Amniotic epithelial cell (primary cell): ENCODE measurements at regions not wholly inside any gene's neighbourhood (a gene's known extent, or its start where the extent isn't known, plus 50 kb on each side); places are given as distances from the start of the nearest gene placed in this dataset.
"Not testable (repeated sequence)": the region's sequence is repeated elsewhere in the genome, so short reads cannot be mapped to it uniquely, and the experiment has no call there.

Experiments used
- DNase-seq: peaks from one replicate; pipeline ENCODE4 v3.0.0-alpha.2; 2010; ENCODE audit warnings: low read depth

DNA sequence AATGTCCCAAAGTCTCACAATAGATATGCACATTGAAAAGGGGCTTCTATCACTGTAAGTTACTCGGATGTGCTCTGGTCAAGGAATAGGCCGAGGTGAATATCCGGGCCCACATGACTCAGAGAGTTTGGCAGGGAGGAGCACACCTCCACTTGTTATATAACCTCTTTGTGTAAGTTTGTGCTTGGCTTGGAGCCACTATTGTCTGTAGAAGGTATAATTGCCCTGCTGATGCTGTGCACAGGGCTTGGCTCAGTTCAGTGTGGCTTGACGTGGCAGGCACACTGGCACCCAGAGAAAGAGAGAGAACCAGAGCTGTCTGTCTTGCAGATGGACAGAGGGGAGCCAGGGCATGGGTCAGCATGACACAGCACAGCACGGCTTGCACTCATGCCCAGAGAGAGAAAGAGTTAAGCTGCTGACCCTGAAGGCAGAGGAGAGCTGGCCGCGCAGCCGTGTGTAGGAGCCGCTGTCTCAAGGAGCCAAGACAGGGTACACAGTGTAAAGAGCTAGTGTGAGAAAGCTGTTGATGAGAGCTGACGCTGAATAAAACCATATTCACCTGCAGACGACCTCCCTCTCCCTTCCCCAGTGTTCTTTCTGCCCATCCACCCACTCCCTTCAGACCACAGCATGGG, 482.5 kb downstream of the C6orf118 start:
- no peak for DNase-seq

DNA sequence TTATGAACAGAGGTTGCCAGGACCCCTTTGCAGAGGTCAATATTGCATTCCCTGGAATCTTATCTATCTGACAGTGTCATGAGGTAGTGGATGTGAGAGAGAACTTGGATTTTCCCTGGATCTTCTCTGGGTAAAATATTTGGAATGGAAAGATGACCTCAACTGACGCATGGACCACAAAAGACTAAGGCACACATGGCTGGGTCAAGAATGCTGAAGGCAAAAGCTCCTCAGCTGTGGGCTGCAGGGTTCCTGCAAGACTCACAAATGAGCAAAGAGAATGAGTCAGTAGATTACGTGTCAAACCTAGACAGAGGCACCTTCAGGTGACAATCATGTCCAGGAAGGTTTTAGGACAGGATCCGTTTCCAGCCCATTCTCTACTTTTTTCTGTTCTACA, 484.0 kb downstream of the C6orf118 start:
- DNase-seq: no peak

- no peak for DNase-seq
These were observed 491.7 kb downstream of the C6orf118 start for GRCh38 chr6:164817662-164818061.

DNA sequence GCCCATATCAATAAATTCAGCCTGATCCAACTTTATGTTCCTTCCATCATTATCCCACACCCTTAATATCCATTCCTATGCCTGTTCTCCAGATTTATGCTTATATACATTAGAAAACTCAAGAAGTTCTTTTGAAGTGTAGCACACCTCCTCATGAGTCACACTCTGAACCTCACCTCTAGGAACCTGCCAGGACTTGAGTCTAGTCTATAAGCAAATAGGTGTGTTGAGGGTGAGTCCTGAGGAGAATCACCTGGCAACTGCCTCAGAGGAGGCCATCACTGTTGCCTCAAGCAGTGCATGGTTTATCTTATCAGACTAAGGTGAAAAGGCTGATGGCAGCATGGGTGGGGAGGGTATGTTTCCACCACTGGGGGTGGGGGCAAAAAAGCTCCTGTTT, 496.7 kb downstream of the C6orf118 start:
- DNase-seq: no peak

- no peak for DNase-seq
These were observed 502.3 kb downstream of the C6orf118 start for GRCh38 chr6:164807125-164807524.

GRCh38 chr6:164795056-164795815, 514.2 kb downstream of the C6orf118 start:
- DNase-seq: no peak

DNA sequence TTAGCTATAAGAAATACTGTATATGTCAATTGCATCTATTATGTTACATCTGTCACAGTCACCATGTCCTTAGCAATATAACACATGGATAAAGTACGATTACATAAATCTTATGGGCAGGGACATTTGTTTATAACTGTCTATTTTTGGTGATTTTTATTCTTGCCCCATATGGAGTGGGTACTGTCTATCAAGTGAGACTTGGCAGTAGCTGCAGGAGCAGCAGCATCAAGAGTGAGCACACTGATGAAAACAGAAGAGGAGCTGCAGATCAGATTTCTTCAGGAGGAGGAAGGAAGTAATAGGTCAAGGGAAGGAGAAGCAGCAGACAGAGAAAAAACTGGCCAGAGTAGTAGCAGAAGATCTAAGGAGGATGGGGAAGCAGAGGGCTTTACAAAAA, 516.7 kb downstream of the C6orf118 start:
- DNase-seq: no peak

DNA sequence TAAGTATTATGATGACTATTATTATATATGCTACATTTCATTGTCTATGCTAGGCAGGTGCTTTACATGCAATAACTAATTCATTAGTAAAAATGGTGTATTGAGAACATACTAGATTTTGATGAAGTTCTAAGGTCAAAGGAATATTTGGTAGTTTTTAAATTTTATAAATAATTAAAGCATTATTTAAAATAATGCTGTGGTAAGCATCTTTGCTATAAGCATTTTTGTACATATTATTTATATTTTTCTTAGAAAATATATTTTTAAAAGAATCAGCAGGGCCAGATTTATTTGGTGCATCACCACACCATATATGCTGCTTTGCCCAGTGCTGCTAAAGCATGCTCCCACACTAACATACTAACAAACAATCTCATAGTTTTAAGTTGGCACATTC, 517.9 kb downstream of the C6orf118 start:
- DNase-seq: no peak

DNA sequence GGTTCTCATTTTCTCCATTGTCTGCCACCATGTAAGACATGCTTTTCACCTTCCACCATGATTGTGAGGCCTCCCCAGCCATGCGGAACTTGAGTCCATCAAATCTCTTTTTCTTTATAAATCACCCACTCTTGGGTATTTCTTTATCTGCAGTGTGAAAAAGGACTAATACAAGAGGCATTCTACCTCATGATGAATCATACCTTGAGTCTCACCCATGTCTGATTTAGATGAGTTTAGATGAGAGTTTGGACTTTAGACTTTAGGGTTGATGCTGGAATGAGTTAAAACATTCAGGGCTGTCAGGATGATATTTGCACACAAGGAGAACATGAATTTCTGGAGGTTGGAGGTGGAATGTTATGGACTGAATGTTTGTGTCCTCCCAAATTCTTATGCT, 545.6 kb downstream of the C6orf118 start:
- no peak for DNase-seq

DNA sequence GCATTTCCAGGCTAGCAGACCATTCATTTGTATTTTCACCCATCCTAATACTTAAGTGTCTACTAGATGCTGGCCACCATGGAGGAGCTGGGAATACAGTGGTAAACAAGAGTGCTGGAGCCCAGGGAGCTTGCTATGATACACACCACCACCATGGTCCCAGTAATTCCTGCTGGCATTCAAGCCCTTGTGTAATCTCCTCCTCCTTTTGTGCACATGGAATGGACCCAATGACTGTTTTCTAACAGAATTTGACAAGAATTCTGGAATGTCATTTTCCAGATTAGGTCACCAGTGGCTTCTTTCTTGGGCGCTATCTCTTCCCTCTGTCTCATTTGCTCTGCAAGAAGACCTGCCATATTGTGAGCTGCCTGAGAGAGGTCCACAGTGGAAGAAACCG, 552.0 kb downstream of the C6orf118 start:
- no peak for DNase-seq

DNA sequence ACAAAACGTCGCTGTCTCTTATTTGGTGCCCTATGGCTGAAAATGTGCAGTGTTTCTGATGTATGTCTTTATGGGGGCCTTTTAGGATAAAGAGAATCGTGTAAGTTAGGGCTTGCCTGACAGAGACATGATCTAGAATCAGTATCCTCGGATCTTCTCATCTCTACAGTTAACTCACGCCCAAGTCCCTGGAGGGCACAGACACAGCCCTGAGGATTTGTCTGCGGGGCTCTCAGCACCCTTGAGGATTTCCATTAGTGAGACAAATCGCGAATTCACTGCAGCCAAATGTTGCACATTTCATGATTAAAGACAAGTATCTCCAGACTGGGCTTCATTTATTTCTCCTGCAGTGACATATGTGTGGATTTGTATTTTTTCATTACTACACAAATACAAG, 552.7 kb downstream of the C6orf118 start:
- no peak for DNase-seq

GRCh38 chr6:164756142-164756541, 553.3 kb downstream of the C6orf118 start:
- DNase-seq: no peak

GRCh38 chr6:164753517-164753916, 555.9 kb downstream of the C6orf118 start:
- DNase-seq: no peak

DNA sequence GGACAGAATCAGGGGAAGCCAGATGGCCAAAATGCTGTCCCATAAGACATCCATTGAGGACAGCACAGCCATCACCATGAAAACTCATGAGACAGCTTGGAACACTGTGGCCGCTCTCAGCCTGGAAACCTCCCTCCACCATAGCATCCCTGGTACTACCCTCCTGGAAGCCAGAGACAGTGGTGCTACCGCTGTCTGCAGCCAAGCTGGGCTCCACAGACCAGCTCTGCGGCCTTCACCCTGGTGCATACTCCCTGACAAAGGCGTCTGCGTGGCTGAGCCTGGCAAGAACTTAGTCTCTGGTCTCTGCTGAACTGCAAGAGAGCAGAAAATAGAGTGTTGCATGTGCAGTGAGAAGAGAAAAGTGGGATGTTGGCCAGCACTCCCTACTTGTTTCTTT, 558.0 kb downstream of the C6orf118 start:
- DNase-seq: no peak

- DNase-seq: no peak
These were observed 559.3 kb downstream of the C6orf118 start for GRCh38 chr6:164750128-164750527.

GRCh38 chr6:164749221-164750064, 560.0 kb downstream of the C6orf118 start:
- no peak for DNase-seq

DNA sequence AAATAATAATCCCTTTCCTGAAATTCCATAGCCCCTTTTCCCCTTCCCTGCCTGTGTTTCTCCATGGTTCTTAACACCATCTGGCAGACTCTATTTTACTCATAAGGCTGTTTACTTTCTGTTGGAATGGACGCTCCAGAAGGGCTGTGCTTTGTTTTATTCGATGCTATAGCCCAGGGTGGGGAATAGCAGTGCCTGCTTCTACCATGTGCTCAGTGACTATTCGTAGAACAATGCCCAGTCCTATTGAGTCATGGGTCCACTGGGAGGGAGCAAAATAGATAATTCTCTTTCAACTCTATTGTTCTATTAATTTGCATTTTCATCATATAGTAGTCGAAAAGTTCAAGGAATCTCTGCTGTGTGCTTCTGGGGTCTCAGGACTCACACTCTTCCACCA, 565.1 kb downstream of the C6orf118 start:
- no peak for DNase-seq

DNA sequence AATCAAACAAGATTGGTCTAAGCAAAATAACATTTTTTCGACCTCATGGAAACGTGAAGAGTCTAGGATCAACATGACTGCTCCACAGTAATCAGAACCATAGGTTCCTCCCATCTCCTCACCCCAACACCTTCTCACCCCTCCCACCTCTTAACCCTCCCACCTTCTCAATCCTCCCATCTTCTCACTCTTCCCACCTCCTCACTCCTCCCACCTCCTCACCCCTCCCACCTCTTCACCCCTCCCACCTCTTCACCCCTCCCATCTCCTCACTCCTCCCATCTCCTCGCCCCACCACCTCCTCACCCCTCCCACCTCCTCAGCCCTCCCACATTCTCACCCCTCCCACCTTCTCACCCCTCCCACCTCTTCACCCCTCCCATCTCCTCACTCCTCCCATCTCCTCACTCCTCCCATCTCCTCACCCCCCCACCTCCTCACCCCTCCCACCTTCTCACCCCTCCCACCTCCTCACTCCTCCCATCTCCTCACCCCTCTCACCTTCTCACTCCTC, 567.4 kb downstream of the C6orf118 start:
- DNase-seq: no peak

GRCh38 chr6:164736090-164736489, 573.3 kb downstream of the C6orf118 start:
- DNase-seq: not testable (repeated sequence)

DNA sequence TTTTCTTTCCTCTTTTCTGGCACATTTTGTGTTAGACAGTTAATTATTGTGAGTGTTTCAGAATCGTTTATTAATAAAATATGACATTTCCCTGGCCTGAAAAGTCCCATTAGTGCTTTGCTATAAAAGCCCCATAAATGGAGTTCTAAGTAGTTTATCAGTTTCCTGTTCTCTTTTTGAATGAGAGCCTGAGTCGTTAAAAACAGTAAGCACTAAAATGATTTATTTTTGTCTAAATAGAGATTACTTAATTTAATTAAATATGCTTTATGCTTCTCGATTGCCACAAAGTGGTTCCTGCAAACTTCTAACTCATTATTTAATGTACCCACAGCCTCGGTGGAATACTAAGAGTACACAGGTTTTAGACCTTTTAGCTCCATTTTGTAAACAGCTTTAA, 577.9 kb downstream of the C6orf118 start:
- DNase-seq: no peak

DNA sequence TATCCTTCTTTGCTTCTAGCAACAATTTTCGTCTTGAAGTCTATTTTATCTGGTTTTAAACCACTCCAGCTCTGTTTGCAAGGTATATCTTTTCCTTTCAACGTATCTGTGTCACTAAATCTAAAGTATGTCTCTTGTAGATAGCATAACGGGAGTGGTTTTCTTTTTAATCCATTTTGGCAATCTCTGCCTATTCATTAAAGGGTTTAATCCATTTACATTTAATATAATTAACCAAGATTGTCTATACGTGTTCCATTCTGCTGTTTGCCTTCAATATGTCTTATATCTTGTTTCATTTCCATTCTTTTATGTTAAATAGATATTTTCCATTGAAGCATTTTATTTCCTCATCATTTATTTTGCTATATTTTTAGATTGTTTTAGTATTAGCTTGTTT, 587.9 kb downstream of the C6orf118 start:
- DNase-seq: no peak

DNA sequence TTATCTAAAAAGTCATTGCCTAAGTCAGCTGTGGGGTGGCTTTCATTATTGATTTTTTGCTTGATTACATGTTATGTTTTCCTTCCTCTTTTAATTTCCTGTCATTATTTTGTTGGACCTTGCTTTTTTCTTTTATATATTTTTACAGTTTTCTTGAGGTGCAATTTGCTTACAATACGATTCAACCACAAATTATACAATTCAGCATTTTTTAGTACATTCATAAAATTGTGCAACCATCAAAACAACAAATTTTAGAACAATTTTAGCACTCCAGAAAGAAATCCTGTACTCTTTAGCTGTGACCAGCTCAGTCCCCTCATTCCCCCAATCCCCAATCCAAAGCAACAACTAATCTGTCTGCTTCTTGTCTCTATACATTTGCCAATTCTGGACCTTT, 608.9 kb downstream of the C6orf118 start:
- no peak for DNase-seq

GRCh38 chr6:164695896-164696295, 613.5 kb downstream of the C6orf118 start:
- no peak for DNase-seq
